Uterus (tissue), 2 donors: ENCODE measurements at regions not wholly inside any gene's neighbourhood (a gene's known extent, or its start where the extent isn't known, plus 50 kb on each side); places are given as distances from the start of the nearest gene placed in this dataset.

ENCODE experiments used
- POLR2A ChIP-seq, 2 donors: fragments of 450-650 bp; IDR thresholded peaks; one replicate each; pipeline ENCODE4 v1.6.1; 2016; ENCODE audit warnings: antibody characterized with exemption in 2 of 2, mild to moderate bottlenecking in 1 of 2, moderate library complexity in 1 of 2
- TF ChIP-seq, protein P1 (sequence below), 4 experiments: fragments of 200-600 bp in 2 of 4; fragments of 450-650 bp in 2 of 4; sonication (generic) in 2 of 4; IDR thresholded peaks; one replicate each; pipeline ENCODE4 v1.5.1; 2016 to 2019; ENCODE audit warnings: antibody characterized with exemption in 4 of 4, mild to moderate bottlenecking in 2 of 4, moderate library complexity in 1 of 4

DNA sequence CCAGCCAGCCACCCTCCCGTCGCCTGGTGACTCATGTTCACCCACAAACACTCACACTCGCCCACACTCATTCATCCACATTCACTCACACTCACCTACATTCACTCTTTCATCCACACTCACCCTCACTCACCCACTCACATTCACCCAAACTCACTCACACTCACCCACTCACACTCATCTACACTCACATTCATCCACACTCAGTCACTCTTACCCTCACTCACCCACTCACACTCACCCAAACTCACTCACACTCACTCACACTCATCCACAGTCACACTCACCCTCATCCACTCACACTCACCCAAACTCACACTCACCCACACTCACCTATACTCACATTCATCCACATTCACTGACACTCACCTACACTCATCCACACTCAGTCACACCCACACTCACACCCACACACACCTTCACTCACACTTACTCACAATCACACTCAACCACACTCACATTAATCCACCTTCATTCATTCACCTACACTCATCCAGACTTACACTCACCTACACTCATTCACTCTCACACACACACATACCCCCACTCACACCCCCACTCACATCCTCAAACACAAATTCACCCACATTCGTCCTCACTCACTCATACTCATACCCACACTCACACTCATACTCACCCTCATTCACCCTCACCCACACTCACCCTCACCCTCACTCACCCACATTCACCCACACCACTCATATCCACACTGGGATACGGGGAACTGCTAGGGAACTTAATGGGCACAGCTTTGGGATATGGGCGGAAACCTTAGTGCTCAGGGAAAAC, 2221.6 kb upstream of the AGA start:
- TF ChIP-seq, protein P1, sequence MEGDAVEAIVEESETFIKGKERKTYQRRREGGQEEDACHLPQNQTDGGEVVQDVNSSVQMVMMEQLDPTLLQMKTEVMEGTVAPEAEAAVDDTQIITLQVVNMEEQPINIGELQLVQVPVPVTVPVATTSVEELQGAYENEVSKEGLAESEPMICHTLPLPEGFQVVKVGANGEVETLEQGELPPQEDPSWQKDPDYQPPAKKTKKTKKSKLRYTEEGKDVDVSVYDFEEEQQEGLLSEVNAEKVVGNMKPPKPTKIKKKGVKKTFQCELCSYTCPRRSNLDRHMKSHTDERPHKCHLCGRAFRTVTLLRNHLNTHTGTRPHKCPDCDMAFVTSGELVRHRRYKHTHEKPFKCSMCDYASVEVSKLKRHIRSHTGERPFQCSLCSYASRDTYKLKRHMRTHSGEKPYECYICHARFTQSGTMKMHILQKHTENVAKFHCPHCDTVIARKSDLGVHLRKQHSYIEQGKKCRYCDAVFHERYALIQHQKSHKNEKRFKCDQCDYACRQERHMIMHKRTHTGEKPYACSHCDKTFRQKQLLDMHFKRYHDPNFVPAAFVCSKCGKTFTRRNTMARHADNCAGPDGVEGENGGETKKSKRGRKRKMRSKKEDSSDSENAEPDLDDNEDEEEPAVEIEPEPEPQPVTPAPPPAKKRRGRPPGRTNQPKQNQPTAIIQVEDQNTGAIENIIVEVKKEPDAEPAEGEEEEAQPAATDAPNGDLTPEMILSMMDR (IDR thresholded peaks at IDR 0.05): no peak
- TF ChIP-seq POLR2A (IDR thresholded peaks at IDR 0.05): no peak
